SU-DHL-6 (cell line): ENCODE measurements at regions not wholly inside any gene's neighbourhood (a gene's known extent, or its start where the extent isn't known, plus 50 kb on each side); places are given as distances from the start of the nearest gene placed in this dataset.

ENCODE experiments used
- H2AFZ ChIP-seq: fragments of 200-600 bp; sonication (generic); 2 replicates; pipeline ENCODE4 v1.6.1; 2014; ENCODE audit warnings: low read depth, mild to moderate bottlenecking, moderate library complexity, mixed read lengths, antibody characterized with exemption, low read length; ENCODE audit not compliant: severe bottlenecking
- H3F3A ChIP-seq: fragments of 200-600 bp; shearing (Covaris generic); 2 replicates; pipeline ENCODE4 v1.6.0; 2016; ENCODE audit warnings: antibody characterized with exemption, mild to moderate bottlenecking; ENCODE audit not compliant: insufficient read depth
- H3K27ac ChIP-seq: fragments of 200-600 bp; sonication (generic); 2 replicates; pipeline ENCODE4 v1.5.1; 2016; ENCODE audit warnings: low read depth, mild to moderate bottlenecking, low read length, moderate library complexity, mixed read lengths
- H3K27me3 ChIP-seq: fragments of 200-600 bp; sonication (generic), shearing (Covaris generic); 2 replicates; pipeline ENCODE4 v1.6.0; 2014; ENCODE audit warnings: mild to moderate bottlenecking, low read length
- H3K36me3 ChIP-seq: fragments of 200-600 bp; sonication (generic); 2 replicates; pipeline ENCODE4 v1.6.1; 2014; ENCODE audit warnings: mild to moderate bottlenecking, low read length, mixed read lengths
- H3K4me2 ChIP-seq: fragments of 300-600, 200-600 bp; shearing (Covaris generic), sonication (generic); 2 replicates; pipeline ENCODE4 v1.6.0; 2014; ENCODE audit warnings: low read length, low read depth, mild to moderate bottlenecking; ENCODE audit not compliant: poor library complexity, severe bottlenecking
- H3K4me3 ChIP-seq: fragments of 200-600 bp; sonication (generic); 2 replicates; pipeline ENCODE4 v1.5.1; 2014; ENCODE audit warnings: antibody characterized with exemption, low read length, mild to moderate bottlenecking, mixed read lengths; ENCODE audit not compliant: insufficient read depth, poor library complexity, severe bottlenecking
- H3K79me2 ChIP-seq: fragments of 200-600 bp; sonication (generic); 2 replicates; pipeline ENCODE4 v1.6.1; 2014; ENCODE audit warnings: mild to moderate bottlenecking, low read length, moderate library complexity; ENCODE audit not compliant: insufficient read depth
- H3K9ac ChIP-seq: fragments of 200-600 bp; sonication (generic); 2 replicates; pipeline ENCODE4 v1.7.0; 2014; ENCODE audit warnings: mild to moderate bottlenecking, low read length
- H3K9me2 ChIP-seq: fragments of 200-600 bp; sonication (generic); replicated peaks from 2 replicates; pipeline ENCODE4 v1.6.1; 2014; ENCODE audit warnings: low read length; ENCODE audit not compliant: insufficient read depth
- H3K9me3 ChIP-seq: fragments of 200-600 bp; sonication (generic); 2 replicates; pipeline ENCODE4 v1.6.1; 2014; ENCODE audit warnings: low read length, mixed read lengths; ENCODE audit not compliant: insufficient read depth
- H4K20me1 ChIP-seq: fragments of 200-600 bp; sonication (generic); 2 replicates; pipeline ENCODE4 v1.6.1; 2014; ENCODE audit warnings: low read depth, mild to moderate bottlenecking, antibody characterized with exemption, low read length, moderate library complexity, mixed read lengths
- CTCF ChIP-seq: fragments of 200-600 bp; sonication (generic); IDR thresholded peaks from one replicate; pipeline ENCODE4 v1.5.1; 2017; ENCODE audit warnings: antibody characterized with exemption, mild to moderate bottlenecking, low read length, moderate library complexity; ENCODE audit not compliant: insufficient read depth, poor library complexity, severe bottlenecking
- EZH2phosphoT487 ChIP-seq: fragments of 200-600 bp; sonication (generic), shearing (Covaris generic); conservative IDR thresholded peaks from 2 replicates; pipeline ENCODE4 v1.6.1; 2018; ENCODE audit warnings: mild to moderate bottlenecking, antibody characterized with exemption, low read length, moderate library complexity, mixed read lengths

GRCh38 chr4:34158878-34159277 lies 2085.4 kb downstream of the ARAP2 start:
- Histone ChIP-seq H3K79me2 (no peaks in the 10 kb centered on the region), H2AFZ (no peak overlapping the region), H3K9me3 (no peaks in the 10 kb centered on the region), H3K9me2 (no peaks in the 10 kb centered on the region), H3K27me3 (no peaks in the 10 kb centered on the region), H3K36me3 (no peaks in the 10 kb centered on the region), H3K9ac (no peak overlapping the region), H3F3A (no peaks in the 10 kb centered on the region), H3K27ac (no peak overlapping the region), H3K4me2 (no peak overlapping the region), H4K20me1 (no peaks in the 10 kb centered on the region), H3K4me3 (no peak overlapping the region)
- TF ChIP-seq EZH2phosphoT487: no peak
- TF ChIP-seq CTCF: no peak

- no peaks in the 10 kb centered on the region for H3K27me3 ChIP-seq
- H3K9me3 ChIP-seq: no peaks in the 10 kb centered on the region
- no peak overlapping the region for H3K4me3 ChIP-seq
- TF ChIP-seq EZH2phosphoT487 (no peak), CTCF (no peak)
- no peaks in the 10 kb centered on the region for H4K20me1 ChIP-seq
- no peak overlapping the region for H2AFZ ChIP-seq
- H3K9me2 ChIP-seq: no peaks in the 10 kb centered on the region
- H3K79me2 ChIP-seq: no peaks in the 10 kb centered on the region
- no peaks in the 10 kb centered on the region for H3F3A ChIP-seq
- H3K4me2 ChIP-seq: no peak overlapping the region
- H3K27ac ChIP-seq: no peak overlapping the region
- no peaks in the 10 kb centered on the region for H3K36me3 ChIP-seq
- no peak overlapping the region for H3K9ac ChIP-seq
Measured at GRCh38 chr4:34170946-34171345, 2073.4 kb downstream of the ARAP2 start.

- no peak overlapping the region for H3K9ac ChIP-seq
- no peaks in the 10 kb centered on the region for H3K9me3 ChIP-seq
- H3K9me2 ChIP-seq: no peaks in the 10 kb centered on the region
- no peaks in the 10 kb centered on the region for H3K36me3 ChIP-seq
- H3K27ac ChIP-seq: no peak overlapping the region
- no peak for TF ChIP-seq CTCF
- TF ChIP-seq EZH2phosphoT487: no peak
- no peaks in the 10 kb centered on the region for H3K27me3 ChIP-seq
- H3F3A ChIP-seq: no peaks in the 10 kb centered on the region
- H4K20me1 ChIP-seq: no peaks in the 10 kb centered on the region
- H3K4me2 ChIP-seq: no peak overlapping the region
- H2AFZ ChIP-seq: no peak overlapping the region
- H3K4me3 ChIP-seq: no peak overlapping the region
- no peaks in the 10 kb centered on the region for H3K79me2 ChIP-seq
Measured at GRCh38 chr4:34176609-34177008, 2067.7 kb downstream of the ARAP2 start.

- Histone ChIP-seq H3K27me3 (no peaks in the 10 kb centered on the region), H3K9me3 (no peaks in the 10 kb centered on the region), H3K79me2 (no peaks in the 10 kb centered on the region), H3K9ac (no peak overlapping the region), H3F3A (no peaks in the 10 kb centered on the region), H4K20me1 (no peaks in the 10 kb centered on the region), H3K4me2 (no peak overlapping the region), H3K4me3 (no peak overlapping the region), H3K27ac (no peak overlapping the region), H3K36me3 (no peaks in the 10 kb centered on the region), H2AFZ (no peak overlapping the region), H3K9me2 (no peaks in the 10 kb centered on the region)
- TF ChIP-seq CTCF: no peak
- TF ChIP-seq EZH2phosphoT487: no peak
Measured at GRCh38 chr4:34178476-34178875, 2065.8 kb downstream of the ARAP2 start.
